NOMO-1 treated with DMSO at 0.1 percent for 48 hours (cell line): ENCODE measurements at regions not wholly inside any gene's neighbourhood (a gene's known extent, or its start where the extent isn't known, plus 50 kb on each side); places are given as distances from the start of the nearest gene placed in this dataset.

ENCODE experiments used
- DNase-seq: peaks from one replicate; lab custom pipeline; 2025; ENCODE audit not compliant: unreplicated experiment; lab: John Stamatoyannopoulos, UW

- no peak for DNase-seq
These were observed 119.0 kb downstream of the NCOR2 start for GRCh38 chr12:124448241-124448954.

- DNase-seq = no peak
These were observed 121.0 kb downstream of the NCOR2 start for GRCh38 chr12:124446364-124446763.

- no peak for DNase-seq
These were observed 121.6 kb downstream of the NCOR2 start for GRCh38 chr12:124445826-124446225.

- DNase-seq = no peak
These were observed 122.2 kb downstream of the NCOR2 start for GRCh38 chr12:124445121-124445718.

GRCh38 chr12:124443931-124444712 is 123.3 kb downstream of the NCOR2 start:
- no peak for DNase-seq

GRCh38 chr12:124442772-124443445 is 124.5 kb downstream of the NCOR2 start:
- no peak for DNase-seq

GRCh38 chr12:124442281-124442680 is 125.1 kb downstream of the NCOR2 start:
- DNase-seq = no peak

GRCh38 chr12:124441443-124442194 is 125.8 kb downstream of the NCOR2 start:
- no peak for DNase-seq

GRCh38 chr12:124440841-124441381 is 126.5 kb downstream of the NCOR2 start:
- DNase-seq = no peak

- no peak for DNase-seq
These were observed 127.3 kb downstream of the NCOR2 start for GRCh38 chr12:124440031-124440626.

- no peak for DNase-seq
These were observed 128.9 kb downstream of the NCOR2 start for GRCh38 chr12:124438437-124439056.

GRCh38 chr12:124437617-124438436 is 129.6 kb downstream of the NCOR2 start:
- no peak for DNase-seq

GRCh38 chr12:124437121-124437520 is 130.3 kb downstream of the NCOR2 start:
- DNase-seq = no peak

GRCh38 chr12:124436366-124436765 is 131.0 kb downstream of the NCOR2 start:
- no peak for DNase-seq

GRCh38 chr12:124435806-124436345 is 131.5 kb downstream of the NCOR2 start:
- DNase-seq = no peak

- no peak for DNase-seq
These were observed 132.2 kb downstream of the NCOR2 start for GRCh38 chr12:124434951-124435805.

- no peak for DNase-seq
These were observed 133.1 kb downstream of the NCOR2 start for GRCh38 chr12:124434354-124434753.

GRCh38 chr12:124433879-124434278 is 133.5 kb downstream of the NCOR2 start:
- DNase-seq = no peak
